GM11168 (cell line): ENCODE measurements at regions not wholly inside any gene's neighbourhood (a gene's known extent, or its start where the extent isn't known, plus 50 kb on each side); places are given as distances from the start of the nearest gene placed in this dataset.

Experiments used
- in situ Hi-C: fragments of 300-500 bp; cut with MboI; formaldehyde crosslinking; loops from one replicate; pipeline ENCODE4 v1.12.0; 2022; ENCODE audit warnings: low sequenced_read_pairs; ENCODE audit not compliant: unreplicated experiment

DNA sequence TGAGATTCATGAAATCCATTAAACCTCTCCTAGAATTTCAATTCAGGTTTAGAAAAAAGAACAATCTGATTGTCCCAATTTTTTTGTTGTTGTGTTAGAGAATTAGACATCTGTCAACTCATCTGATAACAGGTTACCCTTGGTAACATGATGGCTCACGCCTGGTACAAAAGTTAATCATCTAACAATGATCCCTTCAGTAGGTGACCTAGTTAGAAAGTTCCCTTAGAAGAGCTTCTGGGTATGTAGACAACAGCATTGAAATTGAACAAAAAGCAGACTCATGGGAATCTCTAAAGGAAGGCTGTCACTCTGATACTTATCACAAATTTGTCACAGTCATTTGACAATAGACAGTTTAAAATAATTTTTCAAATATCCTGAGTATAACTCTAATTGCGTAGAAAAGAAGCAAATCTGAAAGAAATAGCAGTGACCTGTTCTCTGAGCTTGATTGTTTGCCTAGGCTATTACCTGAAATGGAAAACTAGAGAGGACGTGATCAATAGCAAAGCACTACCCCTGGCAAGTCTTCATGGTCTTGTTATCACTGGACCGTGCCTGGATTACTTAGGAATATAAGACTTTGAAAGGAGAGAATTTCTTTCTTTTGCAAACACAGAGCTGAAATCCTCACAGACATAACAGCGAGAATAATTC, 880.4 kb upstream of the AGA start:
- in situ Hi-C loops = no loop called here

DNA sequence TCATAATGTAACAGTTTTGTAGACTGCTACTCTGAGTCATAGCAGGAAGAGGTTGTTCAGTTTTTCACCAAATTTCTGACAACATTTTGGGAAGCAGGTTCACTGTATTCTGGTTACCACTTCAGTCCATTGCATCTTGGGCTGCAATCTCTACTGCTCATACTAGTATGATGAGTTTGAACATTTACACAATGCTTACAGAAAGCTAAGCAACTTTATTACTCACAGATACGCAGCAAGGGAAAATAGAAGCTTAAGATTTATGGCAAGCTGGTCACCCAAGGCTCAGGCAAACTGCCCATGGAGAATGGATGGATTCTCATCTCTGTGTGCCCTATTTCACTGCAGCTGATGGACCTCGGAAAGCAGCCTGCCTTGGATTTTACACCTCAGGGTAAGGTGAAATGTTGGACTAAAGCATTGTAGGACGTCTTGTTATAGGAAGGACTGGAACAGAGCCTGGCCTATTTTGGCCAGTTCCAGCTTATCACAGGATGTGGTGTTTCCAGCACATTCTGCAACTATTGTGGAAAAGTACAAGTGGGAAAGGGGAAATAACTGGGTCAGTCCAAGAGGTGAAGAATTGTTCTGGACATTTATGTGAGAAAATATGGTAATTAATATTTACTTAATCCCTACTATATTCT, 887.1 kb upstream of the AGA start:
- in situ Hi-C loops = no loop called here

DNA sequence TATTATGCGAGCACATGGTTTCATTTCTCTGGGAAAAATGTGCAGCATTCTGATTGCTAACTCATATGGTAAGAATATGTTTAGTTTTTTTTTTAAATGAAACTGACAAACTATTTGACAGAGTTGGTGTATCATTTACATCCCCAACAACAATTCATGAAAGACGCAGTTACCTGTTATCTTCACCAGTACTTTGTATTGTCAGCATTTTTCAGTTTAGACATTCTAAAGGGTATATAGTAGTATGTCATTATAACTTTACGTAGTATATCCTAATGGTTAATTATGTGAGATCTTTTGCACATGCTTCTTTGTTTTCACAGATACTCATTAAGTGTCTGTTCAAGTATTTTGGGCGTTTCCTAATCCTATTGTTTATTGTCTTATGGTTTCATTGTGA, 891.1 kb upstream of the AGA start:
- in situ Hi-C loops = no loop called here

DNA sequence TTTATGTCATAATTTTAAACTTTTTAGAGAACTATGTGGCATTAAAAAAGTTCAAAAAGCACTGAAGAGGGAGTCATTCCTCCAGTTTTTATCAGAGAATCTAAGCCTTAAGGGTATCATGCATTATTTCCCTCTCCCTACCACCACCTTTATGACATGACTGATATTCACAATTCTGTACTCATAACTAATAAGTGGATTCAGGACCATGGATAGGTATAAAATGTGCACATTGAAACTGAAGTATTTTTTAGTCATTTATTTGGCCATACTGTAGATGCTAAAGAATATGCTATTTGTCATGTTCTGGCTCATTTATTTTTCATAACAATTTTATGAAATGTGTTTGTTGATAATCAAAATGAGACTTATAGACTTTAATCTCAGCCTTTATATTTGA, 897.5 kb upstream of the AGA start:
- in situ Hi-C loops = no loop called here

DNA sequence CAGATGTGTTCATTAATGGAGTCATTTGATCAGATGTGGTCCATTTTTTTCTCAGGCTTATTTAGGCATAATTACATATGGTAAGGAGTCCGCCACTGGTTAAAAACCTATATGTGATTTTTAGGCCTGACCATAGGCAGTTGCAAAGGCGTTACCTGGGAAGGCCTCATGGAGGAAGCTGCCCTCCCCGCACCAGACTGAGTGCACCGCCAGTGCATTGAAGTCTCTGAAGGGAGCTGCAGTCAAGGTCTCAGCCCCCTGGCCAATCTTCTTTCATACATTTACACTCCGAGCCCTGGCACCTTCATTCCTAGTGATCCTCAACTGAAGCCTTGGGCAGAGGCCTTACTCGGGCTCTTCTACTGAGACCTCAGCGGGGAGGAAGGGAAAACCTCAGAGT, 898.2 kb upstream of the AGA start:
- in situ Hi-C loops = no loop called here

DNA sequence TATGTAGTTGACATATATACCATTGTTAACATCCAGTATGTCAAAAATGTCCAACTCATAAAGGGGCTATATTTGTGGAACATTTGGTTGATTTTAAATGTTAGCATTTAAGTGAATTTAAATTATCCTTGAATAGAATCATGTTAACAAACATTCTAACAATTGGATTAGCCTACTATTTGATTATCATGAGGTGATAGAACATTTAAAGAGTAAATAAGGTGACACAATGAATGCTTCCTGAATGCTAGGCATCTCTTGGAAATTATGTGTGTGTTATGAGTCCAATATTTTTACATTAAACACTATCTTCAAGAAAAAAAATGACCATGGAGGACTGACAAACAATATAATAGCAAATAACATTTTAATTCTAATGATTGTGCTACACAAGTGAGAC, 901.9 kb upstream of the AGA start:
- in situ Hi-C loops = no loop called here

DNA sequence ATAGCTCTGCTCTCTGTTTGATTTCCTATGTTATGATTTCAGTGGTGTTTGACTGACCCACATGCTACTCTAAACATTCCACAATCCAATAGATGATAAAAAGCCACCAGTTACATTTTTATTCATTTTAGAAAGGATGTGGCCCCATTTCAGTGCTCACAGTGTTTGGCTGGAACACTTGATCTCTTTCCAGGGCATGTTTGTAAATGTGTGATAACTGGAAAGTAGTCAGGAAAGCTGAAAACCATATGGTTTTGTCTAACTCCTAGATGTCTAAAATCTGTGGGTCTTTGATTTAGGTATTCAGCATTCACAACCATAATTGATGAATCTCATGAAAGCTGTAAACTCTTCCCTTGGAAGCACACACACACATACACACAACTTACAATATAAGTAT, 904.9 kb upstream of the AGA start:
- in situ Hi-C loops = no loop called here

DNA sequence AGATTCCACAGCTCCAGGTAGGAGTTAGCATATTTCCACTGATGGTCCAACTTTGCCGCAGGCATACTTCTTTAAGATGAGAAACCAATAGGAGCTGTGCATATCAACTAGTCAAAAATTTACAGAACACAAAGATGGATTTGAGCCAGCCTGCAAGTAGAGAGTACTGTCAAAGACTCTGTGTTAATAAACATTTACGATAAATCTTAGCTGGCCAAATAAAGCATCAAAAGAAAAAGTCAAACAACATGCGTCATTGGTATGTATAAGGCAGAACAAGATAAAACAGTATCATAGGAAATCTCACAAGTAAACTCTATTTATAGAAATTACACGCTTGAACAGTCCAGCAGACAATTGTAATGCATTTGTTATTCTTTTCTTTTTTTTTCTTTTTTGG, 907.4 kb upstream of the AGA start:
- in situ Hi-C loops = no loop called here

DNA sequence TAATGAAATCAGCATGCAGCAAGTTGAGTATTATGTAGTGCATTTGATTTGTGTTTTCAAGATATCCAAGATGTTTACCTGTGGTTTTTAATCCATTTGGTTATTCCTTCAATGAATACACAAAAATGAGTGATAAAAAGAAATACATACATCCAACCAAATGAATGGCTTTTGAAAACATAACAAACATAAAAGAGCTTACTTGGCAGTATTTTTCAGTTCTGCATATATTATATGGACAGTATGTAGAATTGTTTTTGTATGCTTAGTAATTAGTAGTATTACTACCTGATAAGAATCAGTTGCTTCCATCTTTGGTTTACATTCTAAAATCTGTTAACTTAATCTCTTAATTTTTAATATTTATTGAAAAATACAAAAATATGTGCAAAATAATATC, 908.9 kb upstream of the AGA start:
- in situ Hi-C loops = no loop called here

DNA sequence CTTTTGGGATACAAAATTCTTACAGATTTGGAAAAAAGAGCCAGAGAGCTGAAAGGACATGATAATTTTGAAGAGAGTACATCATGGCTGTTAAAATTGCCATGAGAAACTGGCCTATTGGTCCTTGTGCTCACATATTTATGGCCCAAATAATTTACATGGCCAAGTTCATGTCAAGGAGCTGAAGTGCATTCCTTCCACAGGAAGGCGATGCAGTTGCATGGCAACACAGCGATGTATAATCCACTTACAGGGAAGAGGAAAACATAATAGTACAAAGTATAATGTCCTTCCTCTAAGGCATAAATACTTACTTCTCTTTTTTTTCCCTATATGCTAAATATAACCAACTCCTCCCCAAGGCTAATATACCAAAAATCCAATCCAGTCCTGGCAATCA, 914.5 kb upstream of the AGA start:
- in situ Hi-C loops = no loop called here

DNA sequence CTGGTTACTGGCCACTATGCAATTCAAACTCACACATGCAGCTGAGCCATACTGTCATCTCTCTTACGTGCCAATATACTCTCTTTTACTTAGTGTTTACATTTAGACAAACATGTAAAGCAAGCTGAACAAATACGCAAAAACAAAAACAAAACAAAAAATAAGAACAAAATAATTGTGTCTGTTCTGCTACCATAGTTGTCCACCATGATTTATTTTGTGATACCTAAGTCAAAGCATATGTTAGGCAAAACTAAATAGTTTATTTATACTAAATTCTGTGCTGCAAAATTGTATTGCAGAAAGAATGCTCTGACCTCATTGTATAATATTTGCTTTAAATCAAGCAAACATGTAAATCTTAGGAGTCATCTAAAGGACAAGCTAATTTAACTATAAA, 943.2 kb upstream of the AGA start:
- in situ Hi-C loops = no loop called here

DNA sequence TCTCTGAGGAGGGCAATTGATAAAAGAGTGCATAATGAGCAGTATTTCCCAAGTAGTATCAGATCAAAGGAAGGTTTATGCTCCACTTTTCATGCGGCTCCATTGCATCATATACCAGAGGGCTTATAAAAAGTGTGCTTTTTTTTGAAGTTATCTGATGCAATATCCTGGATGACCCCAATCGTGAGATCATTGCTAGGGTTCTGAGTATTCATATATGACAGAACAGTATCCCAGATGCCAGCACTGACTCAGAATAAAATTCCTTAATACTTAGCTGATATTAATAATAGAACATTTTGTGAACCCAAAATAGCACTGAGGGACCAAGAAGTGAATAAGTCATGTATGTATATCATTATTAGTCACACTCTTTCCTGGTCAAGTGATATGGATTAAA, 945.5 kb upstream of the AGA start:
- in situ Hi-C loops = no loop called here

DNA sequence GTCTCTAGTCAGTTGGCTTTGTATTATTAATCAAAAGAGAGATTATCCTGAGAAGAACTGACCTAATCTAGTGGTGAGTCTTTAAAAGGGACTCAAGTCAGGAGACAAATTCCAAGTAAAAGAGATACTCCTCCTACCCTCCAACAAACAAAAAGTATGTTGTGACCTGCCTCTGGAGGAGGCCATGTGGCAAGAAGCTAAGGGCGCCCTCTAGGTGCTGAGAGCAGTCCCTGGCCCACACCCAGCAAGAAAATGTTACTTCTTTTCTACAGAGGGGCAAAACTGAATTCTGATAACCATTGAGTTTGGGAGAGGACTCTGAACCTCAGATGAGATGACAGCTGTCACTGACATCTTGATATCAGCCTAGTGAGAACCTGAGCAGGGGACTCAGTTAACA, 953.6 kb upstream of the AGA start:
- in situ Hi-C loops = no loop called here

DNA sequence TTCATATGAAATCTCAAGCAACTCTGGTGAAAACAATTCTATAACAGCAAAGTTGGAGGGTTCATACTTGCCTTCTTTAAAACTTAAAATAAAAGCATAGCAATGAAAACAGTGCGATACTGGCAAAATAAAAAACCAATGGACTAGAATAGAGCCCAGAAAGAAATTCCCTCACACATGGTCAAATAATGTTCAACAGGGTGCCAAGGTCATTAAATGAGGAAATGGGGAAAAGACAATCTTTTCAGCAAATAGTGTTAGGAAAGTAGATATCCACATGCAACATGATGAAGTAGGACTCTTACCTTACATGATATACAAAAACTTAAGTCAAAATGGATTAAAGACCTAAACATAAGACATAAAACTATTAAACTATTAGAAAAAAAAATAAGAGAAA, 970.2 kb upstream of the AGA start:
- in situ Hi-C loops = no loop called here

DNA sequence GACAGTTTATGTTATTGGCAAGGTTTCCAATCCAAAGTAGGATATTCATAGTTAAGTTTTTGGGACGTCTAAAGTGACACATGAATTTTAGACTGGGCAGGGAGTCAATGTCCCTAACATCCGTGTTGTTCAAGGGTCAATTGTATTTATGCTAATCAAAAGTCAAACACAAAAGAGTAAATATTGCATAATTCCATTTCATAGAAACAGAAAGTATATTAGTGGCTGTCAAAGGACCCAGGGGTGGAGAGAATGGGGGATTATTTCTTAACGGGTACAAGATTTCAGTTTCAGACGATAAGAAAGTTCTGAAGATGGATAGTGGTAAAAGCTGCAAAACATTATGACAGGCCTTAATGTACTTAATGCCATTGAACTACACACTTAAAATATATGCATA, 971.8 kb upstream of the AGA start:
- in situ Hi-C loops = no loop called here

DNA sequence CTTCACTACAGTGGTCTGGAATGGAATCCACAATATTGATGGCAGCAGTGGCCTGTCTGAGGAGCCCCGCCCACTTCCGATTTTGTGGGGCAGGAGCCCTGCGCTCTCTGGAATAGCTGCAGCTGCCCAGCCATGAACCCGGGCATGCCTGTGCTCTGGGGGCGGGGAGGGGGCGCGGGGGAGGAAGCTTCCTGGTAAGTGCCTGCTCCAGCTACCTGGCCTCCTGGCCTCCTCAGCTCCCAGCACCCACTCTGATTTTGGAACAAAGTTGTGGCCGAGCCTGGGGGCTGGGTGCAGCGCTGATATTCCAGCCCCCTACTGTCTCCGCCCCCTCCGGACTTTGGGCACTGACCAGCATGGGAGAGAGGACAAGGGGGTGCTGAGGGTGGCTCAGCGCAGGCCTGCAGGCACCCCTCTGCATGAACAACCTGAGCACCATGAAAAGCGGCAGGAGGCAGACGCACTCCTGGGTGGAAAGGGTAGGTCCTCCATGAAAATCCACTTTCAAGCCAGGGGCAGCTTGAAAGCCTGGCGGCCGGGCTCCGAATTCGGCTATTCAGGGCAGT, 972.7 kb upstream of the AGA start:
- in situ Hi-C loops = no loop called here

DNA sequence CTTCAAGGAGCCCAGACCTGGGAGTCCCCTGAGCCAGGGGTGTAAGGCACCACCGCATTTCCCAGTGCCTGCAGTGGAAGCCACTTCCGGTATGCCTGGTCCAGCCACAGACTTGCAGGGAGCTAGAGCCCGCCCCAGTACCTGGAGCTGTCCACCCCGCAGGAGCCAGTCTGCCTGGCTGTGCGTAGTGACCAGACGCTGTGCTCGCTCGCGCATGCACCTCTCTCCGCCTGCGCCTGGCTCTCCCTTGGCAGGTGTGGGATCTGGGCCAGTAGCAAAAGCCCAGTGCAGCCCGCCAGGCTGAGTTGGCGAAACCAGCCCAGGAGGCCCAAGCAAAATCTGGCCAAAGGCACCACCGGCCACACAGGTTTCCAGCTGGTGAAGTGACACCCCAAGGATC, 973.7 kb upstream of the AGA start:
- in situ Hi-C loops = no loop called here

DNA sequence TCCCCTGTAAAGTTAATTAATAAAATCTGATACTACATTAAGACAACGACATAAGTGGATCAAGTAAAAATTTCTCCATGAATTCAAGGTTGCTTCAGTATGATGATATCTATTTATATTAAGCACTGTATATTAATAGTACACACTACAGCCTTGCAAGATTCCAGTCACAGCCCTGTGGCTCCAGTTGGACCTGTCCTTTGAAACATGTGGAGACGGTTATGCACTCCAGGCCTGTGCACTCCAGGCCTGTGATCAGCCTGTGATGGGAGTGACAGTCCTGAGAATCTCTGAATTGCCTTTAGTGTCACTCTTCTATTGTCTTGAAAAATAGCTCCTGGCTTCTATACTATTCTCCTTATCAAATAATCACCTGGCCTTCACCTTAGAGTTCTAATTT, 981.1 kb upstream of the AGA start:
- in situ Hi-C loops = no loop called here

DNA sequence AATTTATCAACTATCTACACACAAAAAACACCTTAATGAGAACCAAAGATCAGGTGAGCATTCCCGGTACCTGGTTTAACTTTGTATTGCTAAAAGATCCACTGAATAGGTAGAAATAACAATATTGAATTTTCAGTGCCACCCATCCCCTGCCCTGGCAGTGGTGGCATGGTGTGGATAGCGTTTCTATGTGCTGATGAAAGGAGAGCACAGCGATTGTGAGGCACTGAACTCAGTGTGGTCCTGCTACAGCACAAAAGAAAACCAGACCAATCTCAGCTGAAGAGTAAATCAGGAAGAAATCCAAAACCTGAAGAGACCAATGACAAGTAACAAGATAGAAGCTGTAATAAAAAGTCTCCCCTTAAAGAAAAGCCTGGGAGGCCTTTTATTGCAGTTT, 984.6 kb upstream of the AGA start:
- in situ Hi-C loops = no loop called here

DNA sequence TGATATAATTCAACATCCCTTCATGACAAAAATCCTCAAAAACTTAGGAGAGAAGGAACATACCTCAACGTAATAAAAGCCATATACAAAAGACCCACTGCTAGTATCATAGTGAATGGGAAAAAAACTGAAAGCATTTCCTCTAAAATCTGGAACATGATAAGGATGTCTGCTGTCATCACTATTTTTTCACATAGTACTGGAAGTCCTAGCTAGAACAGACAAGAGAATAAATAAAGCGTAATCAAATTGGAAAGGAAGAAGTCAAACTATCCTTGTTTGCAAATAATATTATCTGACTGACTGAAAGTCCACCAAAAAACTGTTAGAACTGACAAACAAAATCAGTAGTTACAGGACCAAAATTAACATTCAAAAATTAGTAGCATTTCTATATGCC, 985.4 kb upstream of the AGA start:
- in situ Hi-C loops = no loop called here

DNA sequence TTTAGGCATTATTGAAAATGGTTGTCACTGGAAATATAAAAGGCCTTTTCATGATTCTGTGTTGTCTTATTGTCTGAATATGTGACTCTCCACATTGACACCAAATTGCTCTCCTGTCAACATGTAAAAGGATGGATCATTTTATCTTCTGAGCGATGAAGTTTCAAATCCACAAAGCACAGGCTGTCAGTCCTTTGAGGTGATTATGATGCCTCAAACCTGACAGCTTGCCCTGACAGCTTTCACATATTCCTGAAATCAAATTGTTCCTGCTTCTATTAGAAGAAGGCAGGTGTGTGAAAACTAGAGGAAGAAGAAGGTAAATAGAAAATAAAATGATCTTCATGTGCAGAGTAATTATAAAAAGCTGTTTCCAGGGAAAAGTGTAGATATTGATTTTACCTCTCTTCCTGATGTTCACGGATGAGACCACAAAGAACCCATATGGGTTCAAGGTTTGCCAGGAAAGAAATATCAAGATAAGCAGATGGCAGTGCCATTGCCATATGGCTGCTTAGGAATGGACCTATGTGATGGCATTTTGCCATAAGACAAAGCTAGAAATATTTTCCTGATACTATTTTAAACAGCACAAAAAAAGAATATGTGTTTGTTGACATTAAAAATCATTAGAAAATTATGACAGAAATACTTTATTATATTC, 1006.3 kb upstream of the AGA start:
- in situ Hi-C loops = no loop called here

DNA sequence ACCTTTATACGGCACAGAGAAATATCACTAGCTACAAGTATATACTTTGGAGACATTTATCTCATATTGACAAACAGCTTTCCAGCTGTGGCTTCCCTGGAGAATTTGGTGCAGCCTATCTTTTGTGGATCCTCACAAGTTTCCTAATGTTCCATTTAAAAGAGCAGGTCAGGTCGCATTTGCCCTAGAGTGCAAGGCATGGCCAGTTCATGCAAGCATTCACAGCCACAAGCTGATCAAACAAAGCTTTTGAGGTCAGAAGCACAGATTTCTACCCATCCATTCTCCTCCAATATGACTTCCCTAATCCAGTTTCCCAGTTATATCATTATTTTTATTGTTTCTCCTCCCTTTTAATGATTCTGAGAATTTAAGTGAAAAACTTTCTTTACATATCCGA, 1008.4 kb upstream of the AGA start:
- in situ Hi-C loops = no loop called here
